ENCODE measurements at regions not wholly inside any gene's neighbourhood (a gene's known extent, or its start where the extent isn't known, plus 50 kb on each side); places are given as distances from the start of the nearest gene placed in this dataset.

DNA sequence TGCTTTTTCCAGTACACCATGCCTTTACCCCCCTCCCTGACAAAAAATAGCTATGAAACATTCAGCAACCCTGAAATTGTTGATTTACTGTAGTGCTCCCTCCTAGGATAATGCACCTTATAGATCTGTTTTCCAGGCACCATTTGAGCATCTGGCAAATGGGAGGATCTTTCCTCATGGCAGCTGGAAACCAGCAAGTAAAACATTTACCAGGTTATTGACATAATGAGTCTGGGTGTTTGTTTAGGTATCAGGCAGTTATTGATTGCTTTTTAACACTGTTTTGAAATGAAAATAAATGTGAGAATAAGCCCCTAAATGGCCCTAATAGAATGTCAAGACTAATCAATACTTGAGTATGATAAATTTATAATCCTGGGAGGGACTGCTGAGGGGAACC is 57.3 kb upstream of the KLF4 start:
- Mint-ChIP-seq H3K36me3 (ENCODE audit: insufficient read depth, unreplicated experiment) (no peaks in the 10 kb centered on the region), H3K27ac (ENCODE audit: low read depth, unreplicated experiment) (peak overlapping the region; percentile 51), H3K4me1 (ENCODE audit: insufficient read depth, unreplicated experiment) (peaks cover 26% of the 10 kb centered on the region), H3K9me3 (ENCODE audit: unreplicated experiment) (no peaks in the 10 kb centered on the region), H3K4me3 (ENCODE audit: unreplicated experiment) (no peak overlapping the region), H3K27me3 (ENCODE audit: insufficient read depth, unreplicated experiment) (no peaks in the 10 kb centered on the region)
- intact Hi-C loops (cut with micrococcal nuclease) = loop anchor here (5.0 kb wide), 1 partner anchor 205 kb away; no protein-coding TSS in a partner anchor
- no TSS peak for BruUV-seq (replicated peaks)
- CTCF ChIA-PET = no interaction called here
- POLR2A ChIA-PET = no interaction called here
- TF ChIP-seq, protein P1, sequence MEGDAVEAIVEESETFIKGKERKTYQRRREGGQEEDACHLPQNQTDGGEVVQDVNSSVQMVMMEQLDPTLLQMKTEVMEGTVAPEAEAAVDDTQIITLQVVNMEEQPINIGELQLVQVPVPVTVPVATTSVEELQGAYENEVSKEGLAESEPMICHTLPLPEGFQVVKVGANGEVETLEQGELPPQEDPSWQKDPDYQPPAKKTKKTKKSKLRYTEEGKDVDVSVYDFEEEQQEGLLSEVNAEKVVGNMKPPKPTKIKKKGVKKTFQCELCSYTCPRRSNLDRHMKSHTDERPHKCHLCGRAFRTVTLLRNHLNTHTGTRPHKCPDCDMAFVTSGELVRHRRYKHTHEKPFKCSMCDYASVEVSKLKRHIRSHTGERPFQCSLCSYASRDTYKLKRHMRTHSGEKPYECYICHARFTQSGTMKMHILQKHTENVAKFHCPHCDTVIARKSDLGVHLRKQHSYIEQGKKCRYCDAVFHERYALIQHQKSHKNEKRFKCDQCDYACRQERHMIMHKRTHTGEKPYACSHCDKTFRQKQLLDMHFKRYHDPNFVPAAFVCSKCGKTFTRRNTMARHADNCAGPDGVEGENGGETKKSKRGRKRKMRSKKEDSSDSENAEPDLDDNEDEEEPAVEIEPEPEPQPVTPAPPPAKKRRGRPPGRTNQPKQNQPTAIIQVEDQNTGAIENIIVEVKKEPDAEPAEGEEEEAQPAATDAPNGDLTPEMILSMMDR (IDR thresholded peaks at IDR 0.05; ENCODE audit: unreplicated experiment) = no peak
- no peak for DNase-seq (ENCODE audit: unreplicated experiment)

DNA sequence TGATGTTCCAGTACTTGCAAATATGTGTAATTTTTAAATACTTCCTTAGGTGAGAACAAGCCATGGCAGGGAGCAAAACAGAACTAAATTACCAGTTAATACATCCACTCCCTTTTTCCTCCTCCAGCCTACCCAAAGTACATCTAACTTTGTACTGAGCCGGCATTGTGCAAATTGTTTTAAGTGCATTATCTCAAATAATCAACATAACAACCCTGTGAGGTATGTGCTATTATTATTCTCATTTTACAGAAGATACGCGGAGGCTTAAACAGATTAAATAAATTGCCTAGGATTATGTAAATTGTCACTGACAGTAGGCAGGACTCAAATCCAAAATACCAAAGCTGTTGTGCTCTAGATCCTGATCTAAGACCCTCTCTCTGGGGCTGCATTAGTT is 55.5 kb upstream of the KLF4 start:
- ChIA-PET CTCF (interaction anchor here (0.9 to 1.3 kb wide), 2 partner anchors 9 to 17 kb away, joined by 3 to 5 read pairs; no protein-coding TSS in a partner anchor), POLR2A (no interaction called here)
- Mint-ChIP-seq H3K9me3 (ENCODE audit: unreplicated experiment) (no peaks in the 10 kb centered on the region), H3K4me1 (ENCODE audit: insufficient read depth, unreplicated experiment) (peaks cover 28% of the 10 kb centered on the region), H3K4me3 (ENCODE audit: unreplicated experiment) (no peak overlapping the region), H3K36me3 (ENCODE audit: insufficient read depth, unreplicated experiment) (no peaks in the 10 kb centered on the region), H3K27ac (ENCODE audit: low read depth, unreplicated experiment) (no peak overlapping the region), H3K27me3 (ENCODE audit: insufficient read depth, unreplicated experiment) (no peaks in the 10 kb centered on the region)
- BruUV-seq (replicated peaks) = no TSS peak
- TF ChIP-seq, protein P1 (IDR thresholded peaks at IDR 0.05; ENCODE audit: unreplicated experiment) = no peak
- intact Hi-C loops (cut with micrococcal nuclease) = loop anchor here (5.0 kb wide), 1 partner anchor 207 kb away; no protein-coding TSS in a partner anchor
- DNase-seq (ENCODE audit: unreplicated experiment) = no peak

DNA sequence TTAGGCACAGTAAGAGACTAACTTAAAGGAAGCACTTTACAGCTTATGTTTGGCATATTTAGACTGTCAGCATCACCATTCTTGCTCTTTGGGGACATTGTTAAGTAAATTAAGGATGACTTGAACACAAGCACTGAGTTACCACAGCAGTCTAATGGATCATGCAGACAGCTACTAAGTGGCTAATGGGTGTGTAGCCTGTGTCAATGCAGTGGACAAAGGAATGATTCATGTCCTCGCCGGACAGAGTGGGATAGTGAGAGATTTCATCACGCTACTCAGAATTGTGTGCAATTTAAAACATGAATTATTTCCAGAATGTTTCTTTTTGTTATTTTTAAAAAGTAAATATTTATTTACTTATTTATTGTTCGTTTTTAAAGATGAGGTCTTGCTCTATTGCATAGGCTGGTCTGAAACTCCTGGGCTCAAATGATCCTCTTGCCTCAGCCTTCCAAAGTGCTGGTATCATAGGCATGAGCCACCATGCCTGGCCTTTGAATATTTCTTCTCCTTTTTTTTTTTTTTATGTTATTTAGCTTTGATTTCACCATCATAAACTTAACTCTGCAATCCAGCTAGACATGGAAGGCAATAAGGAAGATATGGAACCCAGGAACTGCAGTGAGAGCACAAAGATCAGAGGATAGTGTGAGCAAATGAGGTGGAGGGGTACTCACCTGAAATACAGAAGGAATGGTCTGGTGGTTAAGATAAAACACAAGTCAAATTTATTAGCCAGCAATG is 53.0 kb upstream of the KLF4 start:
- no peak overlapping the region for H3K27ac Mint-ChIP-seq (ENCODE audit: low read depth, unreplicated experiment)
- no peaks in the 10 kb centered on the region for H3K9me3 Mint-ChIP-seq (ENCODE audit: unreplicated experiment)
- no peaks in the 10 kb centered on the region for H3K36me3 Mint-ChIP-seq (ENCODE audit: insufficient read depth, unreplicated experiment)
- no peaks in the 10 kb centered on the region for H3K27me3 Mint-ChIP-seq (ENCODE audit: insufficient read depth, unreplicated experiment)
- no peak overlapping the region for H3K4me3 Mint-ChIP-seq (ENCODE audit: unreplicated experiment)
- POLR2A ChIA-PET = no interaction called here
- H3K4me1 Mint-ChIP-seq (ENCODE audit: insufficient read depth, unreplicated experiment) = peaks cover 23% of the 10 kb centered on the region
- TF ChIP-seq, protein P1 (IDR thresholded peaks at IDR 0.05; ENCODE audit: unreplicated experiment) = no peak
- intact Hi-C loops (cut with micrococcal nuclease) = no loop called here
- DNase-seq (ENCODE audit: unreplicated experiment) = peak; percentile 50
- CTCF ChIA-PET = interaction anchor here (0.5 kb wide), 1 partner anchor 512 kb away, joined by 3 read pairs; no protein-coding TSS in a partner anchor
- no TSS peak for BruUV-seq (replicated peaks)

DNA sequence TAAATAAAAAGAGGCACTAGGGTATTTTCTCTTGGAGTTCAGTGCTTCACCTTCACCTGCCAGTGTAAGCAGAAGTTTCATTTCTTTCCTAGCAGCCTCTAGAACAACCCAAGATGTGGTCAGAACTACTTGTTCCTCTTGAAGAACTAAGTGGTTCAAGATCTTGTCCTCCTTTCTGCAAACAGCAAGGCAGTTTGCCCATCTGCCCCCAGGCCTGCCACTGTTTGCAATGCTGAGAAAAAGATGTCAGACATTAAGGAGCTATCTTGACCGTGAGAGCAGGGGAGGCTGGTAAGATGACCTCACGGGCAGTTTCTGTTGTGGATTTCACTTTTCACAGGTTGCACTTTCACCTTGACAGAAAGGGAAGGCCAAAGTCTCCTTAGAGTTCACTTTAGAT is 52.0 kb upstream of the KLF4 start:
- TF ChIP-seq, protein P1 (IDR thresholded peaks at IDR 0.05; ENCODE audit: unreplicated experiment) = no peak
- BruUV-seq (replicated peaks) = no TSS peak
- no peak for DNase-seq (ENCODE audit: unreplicated experiment)
- Mint-ChIP-seq H3K27ac (ENCODE audit: low read depth, unreplicated experiment) (no peak overlapping the region), H3K9me3 (ENCODE audit: unreplicated experiment) (no peaks in the 10 kb centered on the region), H3K4me1 (ENCODE audit: insufficient read depth, unreplicated experiment) (peaks cover 21% of the 10 kb centered on the region), H3K27me3 (ENCODE audit: insufficient read depth, unreplicated experiment) (no peaks in the 10 kb centered on the region), H3K4me3 (ENCODE audit: unreplicated experiment) (no peak overlapping the region), H3K36me3 (ENCODE audit: insufficient read depth, unreplicated experiment) (no peaks in the 10 kb centered on the region)
- POLR2A ChIA-PET = interaction anchor here (0.6 to 0.8 kb wide), 3 partner anchors 43 to 308 kb away, joined by 3 to 4 read pairs (median 3); no protein-coding TSS in a partner anchor
- intact Hi-C loops (cut with micrococcal nuclease) = no loop called here
- CTCF ChIA-PET = no interaction called here
